ENCODE measurements at regions not wholly inside any gene's neighbourhood (a gene's known extent, or its start where the extent isn't known, plus 50 kb on each side); places are given as distances from the start of the nearest gene placed in this dataset.

DNA sequence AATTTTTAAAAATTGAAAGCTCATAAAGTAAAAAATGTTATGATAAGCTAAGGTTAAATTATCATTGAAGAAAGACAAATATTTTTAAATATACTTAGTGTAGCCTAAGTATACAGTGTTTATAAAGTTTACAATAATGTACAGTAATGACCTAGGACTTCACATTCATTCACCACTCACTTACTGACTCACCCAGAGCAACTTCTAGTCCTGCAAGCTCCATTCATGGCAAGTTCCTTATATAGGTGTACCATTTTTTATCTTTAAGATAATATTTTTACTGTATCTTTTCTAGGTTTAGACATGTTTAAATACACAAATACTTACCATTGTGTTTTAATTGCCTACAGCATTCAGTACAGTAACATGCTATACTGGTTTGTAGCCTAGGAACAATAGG is 112.3 kb upstream of the RADX start:
- TF ChIP-seq, protein P1, sequence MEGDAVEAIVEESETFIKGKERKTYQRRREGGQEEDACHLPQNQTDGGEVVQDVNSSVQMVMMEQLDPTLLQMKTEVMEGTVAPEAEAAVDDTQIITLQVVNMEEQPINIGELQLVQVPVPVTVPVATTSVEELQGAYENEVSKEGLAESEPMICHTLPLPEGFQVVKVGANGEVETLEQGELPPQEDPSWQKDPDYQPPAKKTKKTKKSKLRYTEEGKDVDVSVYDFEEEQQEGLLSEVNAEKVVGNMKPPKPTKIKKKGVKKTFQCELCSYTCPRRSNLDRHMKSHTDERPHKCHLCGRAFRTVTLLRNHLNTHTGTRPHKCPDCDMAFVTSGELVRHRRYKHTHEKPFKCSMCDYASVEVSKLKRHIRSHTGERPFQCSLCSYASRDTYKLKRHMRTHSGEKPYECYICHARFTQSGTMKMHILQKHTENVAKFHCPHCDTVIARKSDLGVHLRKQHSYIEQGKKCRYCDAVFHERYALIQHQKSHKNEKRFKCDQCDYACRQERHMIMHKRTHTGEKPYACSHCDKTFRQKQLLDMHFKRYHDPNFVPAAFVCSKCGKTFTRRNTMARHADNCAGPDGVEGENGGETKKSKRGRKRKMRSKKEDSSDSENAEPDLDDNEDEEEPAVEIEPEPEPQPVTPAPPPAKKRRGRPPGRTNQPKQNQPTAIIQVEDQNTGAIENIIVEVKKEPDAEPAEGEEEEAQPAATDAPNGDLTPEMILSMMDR (conservative IDR thresholded peaks at IDR 0.05; ENCODE audit: low read length): no peak
- DNase-seq (ENCODE audit: low read depth): no peak
- H3K4me3 ChIP-seq (ENCODE audit: low read length): no peak overlapping the region

DNA sequence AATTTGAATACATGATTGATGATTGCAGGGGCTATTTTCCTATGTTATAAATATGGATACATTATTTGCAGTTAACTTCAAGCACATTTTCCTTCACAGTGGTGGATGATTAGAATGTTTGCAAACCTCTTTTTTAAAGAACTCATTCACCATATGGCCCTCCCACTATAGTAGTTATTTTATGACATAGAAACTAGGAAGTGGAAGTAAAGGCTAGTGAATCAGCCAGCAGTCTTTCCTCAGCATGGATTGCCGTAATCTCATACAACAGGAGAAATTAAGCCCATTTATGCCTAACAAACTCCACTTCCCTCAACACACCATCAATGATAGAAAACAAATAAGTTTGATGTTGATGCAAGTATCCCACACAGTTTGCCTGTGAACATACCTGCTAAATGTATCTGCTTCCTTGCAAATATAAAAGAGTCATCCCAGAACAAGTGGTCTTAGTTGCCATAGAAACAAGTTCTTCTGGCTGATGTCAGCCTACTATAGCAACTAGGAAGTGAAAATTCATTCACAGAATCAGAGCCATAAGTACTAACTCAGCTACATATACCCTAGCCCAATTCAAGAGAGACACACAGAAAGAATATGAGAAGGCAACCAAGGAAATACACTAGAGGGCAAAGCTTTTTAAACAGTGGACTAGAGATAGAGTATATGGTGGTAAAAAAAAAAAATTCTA is 100.9 kb upstream of the RADX start:
- no peak overlapping the region for H3K4me3 ChIP-seq (ENCODE audit: low read length)
- DNase-seq (ENCODE audit: low read depth): no peak
- TF ChIP-seq, protein P1 (conservative IDR thresholded peaks at IDR 0.05; ENCODE audit: low read length): no peak

Data from AG10803 (cell line).